Liver (tissue), 2 donors: ENCODE measurements at regions not wholly inside any gene's neighbourhood (a gene's known extent, or its start where the extent isn't known, plus 50 kb on each side); places are given as distances from the start of the nearest gene placed in this dataset.

Source experiments
- CTCF ChIP-seq: fragments of 150-350 bp; IDR thresholded peaks from 2 replicates; pipeline ENCODE4 v1.5.1; 2017; ENCODE audit warnings: improper control_type of control experiment, low read depth, low read length; ENCODE audit not compliant: missing input control
- FOXA1 ChIP-seq: IDR thresholded peaks from 2 replicates; pipeline ENCODE4 v1.6.1; 2016; ENCODE audit warnings: antibody characterized with exemption
- FOXA2 ChIP-seq: IDR thresholded peaks from 2 replicates; pipeline ENCODE4 v1.6.1; 2016; ENCODE audit warnings: antibody characterized with exemption
- TF ChIP-seq, protein P1 (sequence below): IDR thresholded peaks from 2 replicates; pipeline ENCODE4 v1.6.1; 2016; ENCODE audit warnings: antibody characterized with exemption
- donor health status: healthy.

DNA sequence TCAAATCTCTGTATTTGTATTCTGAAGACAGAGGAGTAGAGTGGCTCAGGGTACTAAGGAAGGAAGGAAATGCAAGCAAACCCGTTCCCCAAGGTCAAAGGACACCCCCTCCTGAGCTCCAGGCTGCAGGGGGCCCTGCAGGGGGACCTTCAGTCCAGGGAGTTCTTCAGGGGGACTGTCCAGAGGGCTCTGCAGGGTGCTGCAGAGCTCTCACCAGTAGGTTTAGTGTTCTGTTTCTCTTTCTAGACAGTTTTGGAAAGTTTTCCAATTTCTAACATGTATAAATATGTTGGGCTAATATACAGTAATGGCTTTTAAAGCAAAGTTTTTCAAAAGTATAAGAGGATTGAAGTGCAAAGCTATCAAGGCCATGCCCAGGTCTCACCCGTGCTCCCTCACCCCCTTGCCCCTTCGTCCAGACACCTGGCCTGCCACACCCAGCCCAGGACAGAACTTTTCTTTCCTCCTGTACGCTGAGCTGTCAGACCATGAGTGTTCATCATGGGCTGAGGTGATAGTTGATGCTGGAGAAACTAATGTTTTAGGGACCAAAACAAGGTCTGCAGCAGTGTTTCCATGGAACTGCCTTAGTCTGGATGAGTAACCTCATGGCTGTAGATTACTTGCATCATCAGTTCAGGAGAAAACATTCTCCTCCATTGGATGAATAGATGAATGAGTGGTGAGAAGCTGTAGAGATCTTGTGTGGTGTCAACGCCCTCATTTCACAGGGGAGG lies 134.2 kb downstream of the GLI2 start:
- no peak for TF ChIP-seq FOXA1
- TF ChIP-seq FOXA2 = no peak
- no peak for TF ChIP-seq CTCF
- TF ChIP-seq, protein P1, sequence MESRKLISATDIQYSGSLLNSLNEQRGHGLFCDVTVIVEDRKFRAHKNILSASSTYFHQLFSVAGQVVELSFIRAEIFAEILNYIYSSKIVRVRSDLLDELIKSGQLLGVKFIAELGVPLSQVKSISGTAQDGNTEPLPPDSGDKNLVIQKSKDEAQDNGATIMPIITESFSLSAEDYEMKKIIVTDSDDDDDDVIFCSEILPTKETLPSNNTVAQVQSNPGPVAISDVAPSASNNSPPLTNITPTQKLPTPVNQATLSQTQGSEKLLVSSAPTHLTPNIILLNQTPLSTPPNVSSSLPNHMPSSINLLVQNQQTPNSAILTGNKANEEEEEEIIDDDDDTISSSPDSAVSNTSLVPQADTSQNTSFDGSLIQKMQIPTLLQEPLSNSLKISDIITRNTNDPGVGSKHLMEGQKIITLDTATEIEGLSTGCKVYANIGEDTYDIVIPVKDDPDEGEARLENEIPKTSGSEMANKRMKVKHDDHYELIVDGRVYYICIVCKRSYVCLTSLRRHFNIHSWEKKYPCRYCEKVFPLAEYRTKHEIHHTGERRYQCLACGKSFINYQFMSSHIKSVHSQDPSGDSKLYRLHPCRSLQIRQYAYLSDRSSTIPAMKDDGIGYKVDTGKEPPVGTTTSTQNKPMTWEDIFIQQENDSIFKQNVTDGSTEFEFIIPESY = no peak
